ENCODE measurements at regions not wholly inside any gene's neighbourhood (a gene's known extent, or its start where the extent isn't known, plus 50 kb on each side); places are given as distances from the start of the nearest gene placed in this dataset.

- no peaks in the 10 kb centered on the region for H3K36me3 ChIP-seq (ENCODE audit: control insufficient read depth in 4 of 4, insufficient read depth in 3 of 4, low read depth in 1 of 4, low read length in 3 of 4)
- H3K27me3 ChIP-seq (ENCODE audit: control insufficient read depth in 4 of 4, insufficient read depth in 4 of 4, low read length in 3 of 4) = no peaks in the 10 kb centered on the region
- H3K27ac ChIP-seq (ENCODE audit: low read depth in 1 of 2, low read length in 2 of 2) = no peak overlapping the region
- DNase-seq (ENCODE audit: low spot score) = no peak
- TF ChIP-seq NR2F2 (IDR thresholded peaks at IDR 0.05) (no peak), CTCF (IDR thresholded peaks at IDR 0.05; ENCODE audit: low read depth, low read length, missing input control) (no peak), HNF4A (conservative IDR thresholded peaks at IDR 0.05) (no peak)
- H3K4me3 ChIP-seq (ENCODE audit: low read depth in 1 of 3, low read length in 3 of 3) = no peak overlapping the region
- no peak overlapping the region for H3K9ac ChIP-seq (ENCODE audit: low read depth in 1 of 2, low read length in 2 of 2)
- WGBS = 89% methylated on average over 5 of the region's 5 CpGs
- no peaks in the 10 kb centered on the region for H3K9me3 ChIP-seq (ENCODE audit: control insufficient read depth in 4 of 4, low read length in 3 of 4)
- no peaks in the 10 kb centered on the region for H3K4me1 ChIP-seq (ENCODE audit: control insufficient read depth in 4 of 4, insufficient read depth in 4 of 4, low read length in 3 of 4)
These were observed 74.7 kb downstream of the PFDN4 start for GRCh38 chr20:54282625-54283024.

- H3K27ac ChIP-seq (ENCODE audit: low read depth in 1 of 2, low read length in 2 of 2) = no peak overlapping the region
- H3K4me1 ChIP-seq (ENCODE audit: control insufficient read depth in 4 of 4, insufficient read depth in 4 of 4, low read length in 3 of 4) = no peaks in the 10 kb centered on the region
- H3K4me3 ChIP-seq (ENCODE audit: low read depth in 1 of 3, low read length in 3 of 3) = no peak overlapping the region
- DNase-seq (ENCODE audit: low spot score) = no peak
- no peak overlapping the region for H3K9ac ChIP-seq (ENCODE audit: low read depth in 1 of 2, low read length in 2 of 2)
- no peak for TF ChIP-seq HNF4G (IDR thresholded peaks at IDR 0.05)
- no peak for TF ChIP-seq NR2F2 (IDR thresholded peaks at IDR 0.05)
- no peak for TF ChIP-seq FOXA1 (IDR thresholded peaks at IDR 0.05)
- no peak for TF ChIP-seq GABPA (IDR thresholded peaks at IDR 0.05 in 1 of 2, conservative IDR thresholded peaks at IDR 0.05 in 1 of 2)
- TF ChIP-seq YY1 (IDR thresholded peaks at IDR 0.05) = no peak
- TF ChIP-seq FOXA2 (IDR thresholded peaks at IDR 0.05) = no peak
- no peak for TF ChIP-seq ZBTB33 (IDR thresholded peaks at IDR 0.05)
- no peak for TF ChIP-seq JUND (IDR thresholded peaks at IDR 0.05)
- no peak for TF ChIP-seq REST (IDR thresholded peaks at IDR 0.05)
- no peaks in the 10 kb centered on the region for H3K36me3 ChIP-seq (ENCODE audit: control insufficient read depth in 4 of 4, insufficient read depth in 3 of 4, low read depth in 1 of 4, low read length in 3 of 4)
- H3K9me3 ChIP-seq (ENCODE audit: control insufficient read depth in 4 of 4, low read length in 3 of 4) = no peaks in the 10 kb centered on the region
- 92% methylated on average over 2 of the region's 2 CpGs for WGBS
- H3K27me3 ChIP-seq (ENCODE audit: control insufficient read depth in 4 of 4, insufficient read depth in 4 of 4, low read length in 3 of 4) = no peaks in the 10 kb centered on the region
These were observed 75.4 kb downstream of the PFDN4 start for GRCh38 chr20:54283253-54283652.

All from liver (tissue), 8 donors.